ENCODE measurements at regions not wholly inside any gene's neighbourhood (a gene's known extent, or its start where the extent isn't known, plus 50 kb on each side); places are given as distances from the start of the nearest gene placed in this dataset.

DNA sequence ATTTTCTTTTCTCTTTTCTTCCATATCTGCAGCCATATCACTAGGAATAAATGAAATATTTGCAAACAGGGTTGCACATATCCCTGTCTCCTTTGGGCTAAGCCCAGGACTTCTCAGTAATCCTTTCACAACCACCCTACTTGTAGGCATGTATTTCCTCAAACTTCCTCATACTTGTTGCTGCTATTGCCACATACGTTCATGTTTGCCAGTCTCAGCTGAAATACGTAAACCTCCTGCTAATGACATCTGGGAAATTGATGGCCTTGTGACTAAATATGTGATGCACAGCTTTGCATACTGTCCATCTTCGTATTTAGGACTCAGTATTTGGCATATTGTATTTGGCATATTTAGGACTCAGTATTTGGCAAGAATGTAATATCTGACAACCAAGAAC is 224.6 kb downstream of the PLK2 start:
- intact Hi-C loops (cut with micrococcal nuclease): no loop called here

DNA sequence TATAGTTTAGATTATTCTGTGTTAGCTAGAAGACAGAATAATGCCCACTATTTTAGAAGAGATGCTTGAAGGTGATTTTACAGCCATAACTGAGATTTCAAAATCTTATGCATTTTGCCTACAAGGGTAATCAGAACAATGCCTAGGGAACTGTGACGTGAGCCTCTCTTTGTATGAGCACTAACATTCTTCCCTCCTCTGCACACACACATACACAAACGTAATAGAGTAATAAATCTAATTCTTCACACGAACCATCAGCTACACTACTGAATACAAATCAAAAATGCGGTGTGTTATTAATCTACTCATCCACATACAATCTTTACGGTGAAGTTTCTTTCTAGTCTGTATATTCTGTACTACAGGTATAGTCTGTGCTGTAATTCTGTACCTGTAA is 227.8 kb downstream of the PLK2 start:
- no peaks in the 10 kb centered on the region for H3K9me3 Mint-ChIP-seq (ENCODE audit: insufficient read depth)
- no peak for DNase-seq
- Histone ChIP-seq H2AFZ (ENCODE audit: insufficient read depth, low read depth, low read length, poor library complexity, severe bottlenecking) (no peak overlapping the region), H3K27ac (ENCODE audit: low read length in 2 of 2) (no peak overlapping the region), H3K36me3 (replicated peaks in 1 of 2; ENCODE audit: control extremely low read depth in 1 of 2, control insufficient read depth in 1 of 2, extremely low read depth in 1 of 2, insufficient read depth in 2 of 2, low read length in 1 of 2) (no peaks in the 10 kb centered on the region), H4K20me1 (ENCODE audit: control insufficient read depth, insufficient read depth, low read length, poor library complexity, severe bottlenecking) (no peaks in the 10 kb centered on the region), H3K9me3 (ENCODE audit: control extremely low read depth in 1 of 3, control insufficient read depth in 2 of 3, insufficient read depth in 1 of 3, low read length in 2 of 3) (no peaks in the 10 kb centered on the region), H3K4me3 (ENCODE audit: control extremely low read depth in 1 of 5, extremely low read depth in 1 of 5, insufficient read depth in 1 of 5, low read depth in 2 of 5, low read length in 4 of 5) (no peak overlapping the region), H3K79me2 (ENCODE audit: control insufficient read depth, insufficient read depth, low read length) (no peaks in the 10 kb centered on the region), H3K4me2 (replicated peaks; ENCODE audit: low read depth, low read length, poor library complexity, severe bottlenecking) (no peak overlapping the region), H3K4me1 (ENCODE audit: control insufficient read depth in 2 of 2, insufficient read depth in 2 of 2, low read length in 2 of 2) (no peaks in the 10 kb centered on the region), H3K27me3 (replicated peaks in 1 of 4; ENCODE audit: control extremely low read depth in 1 of 4, control insufficient read depth in 3 of 4, insufficient read depth in 4 of 4, low read length in 3 of 4) (no peaks in the 10 kb centered on the region), H3K9ac (ENCODE audit: low read length) (no peak overlapping the region)
- TF ChIP-seq EZH2 (IDR thresholded peaks at IDR 0.05; ENCODE audit: borderline replicate concordance, insufficient read depth, low read depth, low read length, poor library complexity, severe bottlenecking): no peak
- TF ChIP-seq, protein P1, sequence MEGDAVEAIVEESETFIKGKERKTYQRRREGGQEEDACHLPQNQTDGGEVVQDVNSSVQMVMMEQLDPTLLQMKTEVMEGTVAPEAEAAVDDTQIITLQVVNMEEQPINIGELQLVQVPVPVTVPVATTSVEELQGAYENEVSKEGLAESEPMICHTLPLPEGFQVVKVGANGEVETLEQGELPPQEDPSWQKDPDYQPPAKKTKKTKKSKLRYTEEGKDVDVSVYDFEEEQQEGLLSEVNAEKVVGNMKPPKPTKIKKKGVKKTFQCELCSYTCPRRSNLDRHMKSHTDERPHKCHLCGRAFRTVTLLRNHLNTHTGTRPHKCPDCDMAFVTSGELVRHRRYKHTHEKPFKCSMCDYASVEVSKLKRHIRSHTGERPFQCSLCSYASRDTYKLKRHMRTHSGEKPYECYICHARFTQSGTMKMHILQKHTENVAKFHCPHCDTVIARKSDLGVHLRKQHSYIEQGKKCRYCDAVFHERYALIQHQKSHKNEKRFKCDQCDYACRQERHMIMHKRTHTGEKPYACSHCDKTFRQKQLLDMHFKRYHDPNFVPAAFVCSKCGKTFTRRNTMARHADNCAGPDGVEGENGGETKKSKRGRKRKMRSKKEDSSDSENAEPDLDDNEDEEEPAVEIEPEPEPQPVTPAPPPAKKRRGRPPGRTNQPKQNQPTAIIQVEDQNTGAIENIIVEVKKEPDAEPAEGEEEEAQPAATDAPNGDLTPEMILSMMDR (IDR thresholded peaks at IDR 0.05): no peak
- CTCF ChIA-PET: no interaction called here
- intact Hi-C loops (cut with micrococcal nuclease): no loop called here
- H3K27ac Mint-ChIP-seq: no peak overlapping the region
- 100% methylated on average over 1 of the region's 5 CpGs for WGBS (ENCODE audit: insufficient coverage)
- peaks cover 1% of the 10 kb centered on the region for H3K4me1 Mint-ChIP-seq
- no peaks in the 10 kb centered on the region for H3K27me3 Mint-ChIP-seq
- no peak for ATAC-seq (ENCODE audit: low read depth)
- POLR2A ChIA-PET: no interaction called here
- H3K4me3 Mint-ChIP-seq: no peak overlapping the region

More for the DNA sequence above, 224.6 kb downstream of the PLK2 start:
- no peak overlapping the region for H3K27ac Mint-ChIP-seq
- ChIA-PET CTCF (no interaction called here), POLR2A (no interaction called here)
- no peaks in the 10 kb centered on the region for H4K20me1 ChIP-seq (ENCODE audit: control insufficient read depth, insufficient read depth, low read length, poor library complexity, severe bottlenecking)
- H3K9me3 Mint-ChIP-seq (ENCODE audit: insufficient read depth): no peaks in the 10 kb centered on the region
- H3K27ac ChIP-seq (ENCODE audit: low read length in 2 of 2): no peak overlapping the region
- ATAC-seq (ENCODE audit: low read depth) (no peak), DNase-seq (no peak)
- H3K36me3 ChIP-seq (replicated peaks in 1 of 2; ENCODE audit: control extremely low read depth in 1 of 2, control insufficient read depth in 1 of 2, extremely low read depth in 1 of 2, insufficient read depth in 2 of 2, low read length in 1 of 2): no peaks in the 10 kb centered on the region
- no peaks in the 10 kb centered on the region for H3K79me2 ChIP-seq (ENCODE audit: control insufficient read depth, insufficient read depth, low read length)
- H2AFZ ChIP-seq (ENCODE audit: insufficient read depth, low read depth, low read length, poor library complexity, severe bottlenecking): no peak overlapping the region
- no peaks in the 10 kb centered on the region for H3K27me3 Mint-ChIP-seq
- H3K4me2 ChIP-seq (replicated peaks; ENCODE audit: low read depth, low read length, poor library complexity, severe bottlenecking): no peak overlapping the region
- no peak overlapping the region for H3K9ac ChIP-seq (ENCODE audit: low read length)
- WGBS (ENCODE audit: insufficient coverage): no CpG with 5 or more reads among the region's 3 CpGs
- peaks cover 0 to 7% of the 10 kb centered on the region in 2 donors for H3K4me1 ChIP-seq (ENCODE audit: control insufficient read depth in 2 of 2, insufficient read depth in 2 of 2, low read length in 2 of 2)
- no peak overlapping the region for H3K4me3 Mint-ChIP-seq
- no peaks in the 10 kb centered on the region for H3K9me3 ChIP-seq (ENCODE audit: control extremely low read depth in 1 of 3, control insufficient read depth in 2 of 3, insufficient read depth in 1 of 3, low read length in 2 of 3)
- peaks cover 4% of the 10 kb centered on the region for H3K4me1 Mint-ChIP-seq
- TF ChIP-seq EZH2 (IDR thresholded peaks at IDR 0.05; ENCODE audit: borderline replicate concordance, insufficient read depth, low read depth, low read length, poor library complexity, severe bottlenecking): no peak
- TF ChIP-seq, protein P1 (IDR thresholded peaks at IDR 0.05): no peak
- H3K27me3 ChIP-seq (replicated peaks in 1 of 4; ENCODE audit: control extremely low read depth in 1 of 4, control insufficient read depth in 3 of 4, insufficient read depth in 4 of 4, low read length in 3 of 4): no peaks in the 10 kb centered on the region
- H3K4me3 ChIP-seq (ENCODE audit: control extremely low read depth in 1 of 5, extremely low read depth in 1 of 5, insufficient read depth in 1 of 5, low read depth in 2 of 5, low read length in 4 of 5): no peak overlapping the region
